HTR-8/SVneo (cell line): ENCODE measurements at regions not wholly inside any gene's neighbourhood (a gene's known extent, or its start where the extent isn't known, plus 50 kb on each side); places are given as distances from the start of the nearest gene placed in this dataset.

Experiments
- DNase-seq: peaks from one replicate; pipeline ENCODE4 v3.0.0; 2011; ENCODE audit warnings: low spot score, mixed read lengths; ENCODE audit not compliant: insufficient read length
- FAIRE-seq: peaks from 2 replicates; lab custom pipeline; 2011; peaks lifted over from hg19 to GRCh38; lab: Jason Lieb, UNC

DNA sequence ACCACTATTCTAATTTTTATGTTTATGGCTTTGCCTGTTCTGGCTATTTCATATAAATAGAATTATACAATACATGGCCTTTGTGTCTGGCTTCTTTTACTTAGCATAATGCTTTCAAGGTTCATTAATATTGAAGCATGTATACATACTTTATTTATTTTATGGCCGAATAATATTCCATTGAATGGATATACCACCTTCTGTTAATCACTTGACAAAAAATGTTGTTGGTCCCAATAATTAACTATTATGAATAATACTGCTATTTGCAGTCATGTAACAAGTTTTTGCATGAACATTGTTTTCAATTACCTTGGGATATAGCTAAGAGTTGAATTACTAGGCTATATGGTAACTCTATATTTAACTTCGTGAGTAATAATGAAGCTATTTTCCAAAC, 767.5 kb downstream of the INHBA start:
- no peak for DNase-seq
- no peak for FAIRE-seq

DNA sequence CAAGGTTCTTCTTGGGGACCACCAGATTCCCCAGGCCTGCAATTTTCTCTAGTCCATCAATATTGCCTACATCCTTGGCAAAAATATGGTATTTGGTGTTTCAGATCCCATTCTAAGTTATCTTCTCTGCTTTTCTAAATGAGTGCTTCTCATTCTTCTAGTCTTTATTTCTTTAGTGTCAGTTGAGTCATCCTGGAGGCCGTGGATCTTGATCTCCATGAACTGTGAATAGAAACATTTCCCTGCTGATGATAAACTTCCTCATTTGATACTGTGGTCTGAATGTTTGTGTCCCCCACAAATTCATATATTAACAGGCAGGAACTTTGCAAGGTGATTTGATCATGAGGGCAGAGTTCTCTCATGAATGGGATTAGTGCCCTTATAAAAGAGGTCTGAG, 779.3 kb downstream of the INHBA start:
- no peak for DNase-seq
- no peak for FAIRE-seq

GRCh38 chr7:40922316-40922670, 780.6 kb downstream of the INHBA start:
- no peak for FAIRE-seq
- no peak for DNase-seq

- FAIRE-seq = no peak
- no peak for DNase-seq
These were observed 781.1 kb downstream of the INHBA start for GRCh38 chr7:40921589-40922315.

- DNase-seq (peak; percentile 48), FAIRE-seq (peak; percentile 16)
These were observed 784.0 kb downstream of the SUGCT start for GRCh38 chr7:40918701-40919271.

DNA sequence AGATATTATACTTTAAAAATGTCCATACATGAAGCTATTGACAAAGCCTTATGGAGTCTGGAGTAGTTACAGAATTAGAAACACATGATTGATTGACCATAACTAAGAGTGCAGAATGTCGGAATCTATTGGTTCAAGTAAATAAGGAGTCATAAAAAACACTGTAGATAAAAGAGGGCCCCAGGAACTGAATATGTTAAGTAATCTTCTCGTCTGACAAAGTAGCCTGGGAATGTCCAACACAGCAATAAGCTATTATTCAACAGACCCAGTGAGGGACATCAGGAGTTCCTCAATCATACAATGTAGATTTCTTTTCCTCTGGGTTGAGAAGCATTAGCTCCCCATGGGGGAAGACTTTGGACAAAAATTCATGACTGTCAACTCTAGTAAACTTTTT, 782.0 kb downstream of the SUGCT start:
- no peak for FAIRE-seq
- no peak for DNase-seq

GRCh38 chr7:40915071-40915470, 780.3 kb downstream of the SUGCT start:
- DNase-seq (no peak), FAIRE-seq (no peak)
